ENCODE measurements at regions not wholly inside any gene's neighbourhood (a gene's known extent, or its start where the extent isn't known, plus 50 kb on each side); places are given as distances from the start of the nearest gene placed in this dataset.
"Not testable (repeated sequence)": the region's sequence is repeated elsewhere in the genome, so short reads cannot be mapped to it uniquely, and the experiment has no call there.

GRCh38 chr2:3115301-3116042 is 262.1 kb downstream of the EIPR1 start:
- no peak for DNase-seq (ENCODE audit: low read depth in 2 of 2, low spot score in 1 of 2)

GRCh38 chr2:3114406-3115185 is 263.0 kb downstream of the EIPR1 start:
- no peak for DNase-seq (ENCODE audit: low read depth in 2 of 2, low spot score in 1 of 2)

- no peak for DNase-seq (ENCODE audit: low read depth in 2 of 2, low spot score in 1 of 2)
These were observed 263.8 kb downstream of the EIPR1 start for GRCh38 chr2:3113769-3114168.

- DNase-seq (ENCODE audit: low read depth in 2 of 2, low spot score in 1 of 2) = no peak
These were observed 264.5 kb downstream of the EIPR1 start for GRCh38 chr2:3113122-3113521.

GRCh38 chr2:3112553-3112952 is 265.1 kb downstream of the EIPR1 start:
- DNase-seq (ENCODE audit: low read depth in 2 of 2, low spot score in 1 of 2) = no peak

- DNase-seq (ENCODE audit: low read depth in 2 of 2, low spot score in 1 of 2) = no peak
These were observed 265.5 kb downstream of the EIPR1 start for GRCh38 chr2:3112131-3112530.

GRCh38 chr2:3110994-3111666 is 266.5 kb downstream of the EIPR1 start:
- no peak for DNase-seq (ENCODE audit: low read depth in 2 of 2, low spot score in 1 of 2)

GRCh38 chr2:3110555-3110954 is 267.1 kb downstream of the EIPR1 start:
- no peak for DNase-seq (ENCODE audit: low read depth in 2 of 2, low spot score in 1 of 2)

- no peak for DNase-seq (ENCODE audit: low read depth in 2 of 2, low spot score in 1 of 2)
These were observed 268.6 kb downstream of the EIPR1 start for GRCh38 chr2:3108710-3109702.

- DNase-seq (ENCODE audit: low read depth in 2 of 2, low spot score in 1 of 2) = no peak
These were observed 269.5 kb downstream of the EIPR1 start for GRCh38 chr2:3108105-3108504.

- DNase-seq (ENCODE audit: low read depth in 2 of 2, low spot score in 1 of 2) = no peak
These were observed 270.1 kb downstream of the EIPR1 start for GRCh38 chr2:3107567-3107966.

- DNase-seq (ENCODE audit: low read depth in 2 of 2, low spot score in 1 of 2) = no peak
These were observed 271.6 kb downstream of the EIPR1 start for GRCh38 chr2:3105814-3106569.

GRCh38 chr2:3104958-3105813 is 272.4 kb downstream of the EIPR1 start:
- DNase-seq (ENCODE audit: low read depth in 2 of 2, low spot score in 1 of 2) = not testable (repeated sequence)

GRCh38 chr2:3104261-3104660 is 273.4 kb downstream of the EIPR1 start:
- no peak for DNase-seq (ENCODE audit: low read depth in 2 of 2, low spot score in 1 of 2)

GRCh38 chr2:3102922-3103569 is 274.6 kb downstream of the EIPR1 start:
- no peak for DNase-seq (ENCODE audit: low read depth in 2 of 2, low spot score in 1 of 2)

- DNase-seq (ENCODE audit: low read depth in 2 of 2, low spot score in 1 of 2) = no peak
These were observed 275.3 kb downstream of the EIPR1 start for GRCh38 chr2:3102081-3102921.

- no peak for DNase-seq (ENCODE audit: low read depth in 2 of 2, low spot score in 1 of 2)
These were observed 276.3 kb downstream of the EIPR1 start for GRCh38 chr2:3101016-3101942.

Data from stimulated activated CD8-positive, alpha-beta memory T cell treated with anti-CD3 and anti-CD28 coated beads, Interleukin-4, amount 100 ng/mL, for 4 hours (primary cell).